OCI-LY3 (cell line): ENCODE measurements at regions not wholly inside any gene's neighbourhood (a gene's known extent, or its start where the extent isn't known, plus 50 kb on each side); places are given as distances from the start of the nearest gene placed in this dataset.

ENCODE experiments used
- CTCF ChIP-seq: fragments of 200-600, 300-600 bp; sonication (generic); IDR thresholded peaks from 2 replicates; pipeline ENCODE4 v1.5.1; 2014; ENCODE audit warnings: antibody characterized with exemption, low read length, low read depth
- EZH2phosphoT487 ChIP-seq: fragments of 200-600 bp; shearing (Covaris generic); IDR thresholded peaks from 2 replicates; pipeline ENCODE4 v1.6.1; 2018; ENCODE audit warnings: antibody characterized with exemption, mixed run types, low read depth

GRCh38 chr2:221050020-221050795 is 521.9 kb downstream of the EPHA4 start:
- TF ChIP-seq CTCF, result no peak
- TF ChIP-seq EZH2phosphoT487, result no peak
